HG03520 (cell line): ENCODE measurements at regions not wholly inside any gene's neighbourhood (a gene's known extent, or its start where the extent isn't known, plus 50 kb on each side); places are given as distances from the start of the nearest gene placed in this dataset.
"Not testable (repeated sequence)": the region's sequence is repeated elsewhere in the genome, so short reads cannot be mapped to it uniquely, and the experiment has no call there.

Source experiments
- ATAC-seq: cut with Tn5 transposase; IDR thresholded peaks from one replicate; pipeline ENCODE4 v1.9.1; 2021; ENCODE audit warnings: mild to moderate bottlenecking, moderate library complexity; ENCODE audit not compliant: unreplicated experiment

DNA sequence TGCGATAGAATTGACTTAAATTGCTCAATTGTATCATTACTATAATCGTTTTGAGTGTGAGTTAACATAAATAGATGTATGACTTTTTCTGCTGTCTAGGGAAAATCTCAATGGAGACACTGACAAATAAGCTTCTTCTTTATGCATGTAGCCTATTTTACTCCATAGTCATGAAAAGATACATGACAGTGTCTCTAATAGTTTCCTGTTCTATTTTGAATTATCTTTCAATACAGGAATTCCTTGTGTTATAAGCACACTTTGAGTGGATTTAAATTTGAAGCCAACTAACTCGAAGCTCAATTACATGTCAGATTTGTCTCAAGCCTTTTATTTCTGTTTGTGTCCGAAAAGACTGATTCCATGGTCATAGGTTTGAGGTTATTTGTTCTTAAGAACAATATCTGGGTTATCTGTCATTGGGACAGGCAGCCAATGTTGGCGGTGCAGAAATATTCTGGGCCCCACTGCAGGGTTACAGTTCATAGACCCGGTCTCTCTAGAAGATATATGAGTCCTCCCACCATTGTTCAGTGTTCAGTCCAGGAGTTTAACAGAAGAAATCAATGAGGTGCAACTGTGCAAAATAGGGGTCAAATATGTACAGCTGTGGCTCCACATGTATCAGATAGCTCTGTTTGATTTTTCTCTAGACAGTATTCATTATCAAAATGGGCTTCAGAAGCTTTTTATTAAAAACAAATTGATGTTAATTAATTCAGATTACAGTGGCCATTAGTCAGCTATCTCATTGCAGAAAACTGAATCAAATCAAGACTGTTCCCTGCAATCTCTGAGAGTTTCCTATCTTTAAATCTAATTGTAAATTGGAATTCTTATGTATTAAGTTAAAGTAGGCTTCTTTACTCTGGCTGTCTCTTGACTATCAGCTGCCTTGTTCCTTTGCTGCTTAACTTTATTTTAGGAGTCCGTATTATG lies 1238.8 kb downstream of the NXPH1 start:
- ATAC-seq = no peak

DNA sequence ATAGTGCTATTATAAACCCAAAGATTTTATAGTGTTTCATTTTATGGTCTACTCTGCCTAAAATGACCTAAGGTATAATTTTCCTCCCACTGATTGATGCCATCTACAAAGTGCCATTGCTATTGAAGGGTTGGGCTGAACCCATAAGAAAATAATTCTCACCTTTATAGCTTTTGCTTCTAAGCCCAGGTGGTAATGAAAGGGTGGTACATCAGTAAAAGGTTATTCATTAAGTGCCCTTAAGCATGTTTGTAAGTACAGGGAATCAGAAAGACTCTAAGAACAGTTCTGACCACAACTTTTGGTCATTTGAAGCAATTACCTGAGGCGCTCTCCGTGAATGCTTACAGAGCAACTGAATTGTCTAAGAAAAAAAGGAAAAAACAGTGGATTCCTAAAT lies 1247.3 kb downstream of the NXPH1 start:
- ATAC-seq = no peak

DNA sequence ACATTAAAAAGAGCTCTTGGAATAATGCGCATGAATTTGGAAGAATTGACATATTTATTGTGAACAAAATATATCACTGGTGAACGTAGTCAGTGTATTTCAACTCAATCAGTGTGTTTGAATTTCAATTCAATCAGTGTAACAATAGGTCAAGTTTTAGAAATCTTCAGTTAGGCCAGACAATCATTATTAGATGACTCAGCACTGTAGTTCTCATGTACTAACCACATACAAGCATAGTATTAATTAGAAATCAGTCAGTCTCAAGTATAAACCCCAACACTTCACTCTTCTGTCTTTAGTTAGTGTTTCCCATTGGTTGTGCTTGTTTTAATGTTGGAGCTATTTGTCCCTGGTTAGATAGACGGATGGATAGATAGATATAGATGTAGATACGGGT lies 1247.9 kb downstream of the NXPH1 start:
- ATAC-seq = no peak

DNA sequence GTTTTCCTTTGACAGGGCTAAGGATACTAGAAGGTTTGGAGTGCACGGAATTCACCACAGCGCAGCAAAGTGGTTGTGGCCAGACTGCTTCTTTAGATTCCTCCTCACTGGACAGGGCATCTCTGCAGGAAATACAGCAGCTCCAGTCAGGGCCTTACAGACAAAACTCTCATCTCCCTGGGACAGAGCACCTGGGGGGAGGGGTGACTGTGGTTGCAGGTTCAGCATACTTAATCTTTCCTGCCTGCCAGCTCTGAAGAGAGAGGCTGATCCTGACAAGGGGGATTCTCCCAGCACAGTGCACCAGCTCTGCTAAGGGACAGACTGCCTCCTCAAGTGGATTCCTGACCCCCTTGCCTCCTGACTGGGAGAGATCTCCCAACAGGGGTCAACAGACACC lies 1257.9 kb downstream of the NXPH1 start:
- no peak for ATAC-seq

DNA sequence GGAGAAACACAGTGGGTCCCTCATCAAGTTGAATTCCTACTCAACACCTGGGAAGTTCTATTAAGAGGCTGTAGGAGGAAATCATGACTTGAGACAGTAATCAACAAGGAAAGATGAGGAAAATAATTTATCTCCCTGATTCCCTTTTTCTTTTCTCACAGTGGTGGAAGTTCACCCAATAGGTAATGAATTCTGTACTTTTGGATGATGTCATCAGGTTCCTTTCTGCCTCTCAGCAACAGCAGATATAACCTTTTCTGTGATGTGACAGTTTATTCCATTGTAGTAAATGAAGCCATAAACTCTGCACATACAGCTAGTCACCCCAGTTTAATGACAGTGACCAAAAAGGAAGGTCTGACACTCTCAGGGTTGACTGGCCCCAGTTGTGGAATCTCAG lies 1265.0 kb downstream of the NXPH1 start:
- ATAC-seq = no peak

DNA sequence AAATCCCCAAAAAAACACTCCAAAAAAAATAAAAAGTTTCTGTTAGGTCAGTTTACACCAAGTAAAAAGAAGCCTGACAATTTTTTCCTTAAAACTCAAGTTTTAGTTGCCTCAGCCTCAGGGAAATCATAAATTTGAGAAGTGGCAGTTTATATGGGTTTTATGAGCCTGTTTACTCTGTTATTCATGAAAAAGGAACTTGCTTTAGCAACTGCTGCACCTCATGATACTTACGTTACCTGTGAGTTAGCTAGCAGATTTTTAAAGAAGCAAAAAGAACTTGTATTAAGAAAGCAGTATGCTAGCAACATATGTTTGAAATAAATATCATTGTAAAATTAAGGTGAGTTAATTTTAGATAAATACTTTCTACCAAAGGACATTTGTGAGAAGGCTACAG lies 1264.5 kb upstream of the PHF14 start:
- no peak for ATAC-seq

DNA sequence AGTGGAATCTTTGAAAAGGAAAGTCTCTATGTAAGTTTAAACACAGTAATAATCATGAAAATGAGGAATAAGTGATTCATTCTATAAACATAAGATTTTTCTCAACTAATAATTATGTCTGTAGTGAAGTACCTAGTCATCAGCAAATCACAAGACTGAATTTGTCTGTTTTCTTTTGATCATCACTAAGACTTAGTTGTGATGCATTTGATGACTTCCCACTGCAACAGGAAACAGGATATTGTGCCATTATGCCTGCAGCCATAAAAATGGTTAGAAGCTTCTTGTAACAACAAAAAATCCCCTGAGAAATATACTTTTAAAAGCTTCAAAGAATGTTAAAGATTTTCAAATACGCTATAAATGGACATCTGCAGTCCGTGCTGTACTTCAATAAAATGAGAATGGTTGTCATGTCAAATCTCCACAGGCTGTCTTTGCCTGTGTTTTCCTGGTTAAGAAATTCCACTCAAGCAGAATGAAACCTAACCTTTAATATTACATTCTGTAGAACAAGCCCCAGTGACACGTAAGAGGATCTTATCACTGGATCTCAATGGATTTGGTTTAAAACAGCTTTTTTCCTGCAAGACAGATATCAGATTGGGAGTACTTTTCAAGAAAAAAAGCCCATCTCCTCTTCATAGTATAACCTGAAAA lies 1262.3 kb upstream of the PHF14 start:
- ATAC-seq = no peak

DNA sequence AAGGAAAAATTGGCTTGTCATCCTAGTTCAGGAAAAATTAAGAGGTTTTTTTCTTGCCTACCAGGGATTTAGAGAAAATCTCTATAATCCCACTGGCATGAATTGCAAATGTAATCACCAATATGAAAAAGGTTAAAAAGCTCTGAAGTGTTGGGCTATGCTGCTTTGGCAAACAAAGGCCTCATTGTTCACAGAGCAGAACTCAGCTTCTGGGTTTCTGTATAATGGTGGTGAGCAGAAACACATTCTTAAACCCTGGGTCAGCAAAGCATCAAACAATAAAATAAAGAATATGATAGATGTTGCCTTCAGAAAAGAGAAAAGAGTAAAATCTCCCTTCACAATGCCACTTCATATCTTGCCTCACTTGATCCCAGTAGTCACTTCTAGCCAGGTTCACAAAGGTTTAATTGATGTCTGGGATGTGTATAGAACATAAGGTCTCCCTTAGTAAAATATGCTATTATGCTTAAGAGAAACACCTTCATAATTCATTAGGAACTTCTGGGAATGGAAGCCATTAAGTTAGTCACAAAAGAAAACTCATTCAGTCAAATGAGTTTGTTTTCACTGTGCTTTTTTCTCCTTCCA lies 1255.5 kb upstream of the PHF14 start:
- ATAC-seq = no peak

DNA sequence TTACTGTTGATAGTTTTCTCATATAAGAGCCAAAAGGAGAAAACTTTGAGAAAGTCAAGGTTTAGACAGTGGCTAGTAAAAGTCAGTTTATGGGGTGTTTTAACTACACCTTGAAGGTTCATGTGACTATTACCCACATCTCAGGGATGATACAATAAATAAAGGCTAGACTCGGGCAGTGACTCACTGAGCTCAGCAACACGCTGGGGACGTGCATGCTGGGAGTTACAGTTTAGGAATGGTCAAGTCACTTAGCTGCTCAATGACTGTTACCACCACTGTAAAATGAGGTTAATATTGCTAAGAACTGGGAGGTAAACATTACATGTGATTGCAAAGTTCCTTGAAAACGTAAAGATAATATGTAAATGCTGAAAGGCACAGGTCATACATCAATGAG lies 1254.4 kb upstream of the PHF14 start:
- no peak for ATAC-seq

DNA sequence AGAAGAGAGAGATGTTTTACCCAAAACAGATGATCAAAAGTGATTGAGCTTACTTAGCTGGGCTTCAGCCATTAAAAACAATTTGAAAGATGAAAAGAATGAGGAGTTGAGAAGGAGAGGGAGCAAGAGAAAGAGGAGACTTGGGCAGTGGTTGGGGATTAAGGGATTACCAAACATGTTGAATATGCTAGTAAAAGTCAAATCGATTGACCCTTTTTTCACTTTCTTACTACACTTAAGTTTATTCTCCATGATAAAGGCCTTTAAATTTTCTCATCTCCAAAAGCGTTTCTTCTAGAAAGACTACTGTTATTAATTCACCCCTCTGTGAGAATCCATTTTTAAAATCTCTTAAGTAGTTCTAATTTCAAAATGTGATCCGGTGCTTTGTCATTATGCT lies 1254.0 kb upstream of the PHF14 start:
- no peak for ATAC-seq

DNA sequence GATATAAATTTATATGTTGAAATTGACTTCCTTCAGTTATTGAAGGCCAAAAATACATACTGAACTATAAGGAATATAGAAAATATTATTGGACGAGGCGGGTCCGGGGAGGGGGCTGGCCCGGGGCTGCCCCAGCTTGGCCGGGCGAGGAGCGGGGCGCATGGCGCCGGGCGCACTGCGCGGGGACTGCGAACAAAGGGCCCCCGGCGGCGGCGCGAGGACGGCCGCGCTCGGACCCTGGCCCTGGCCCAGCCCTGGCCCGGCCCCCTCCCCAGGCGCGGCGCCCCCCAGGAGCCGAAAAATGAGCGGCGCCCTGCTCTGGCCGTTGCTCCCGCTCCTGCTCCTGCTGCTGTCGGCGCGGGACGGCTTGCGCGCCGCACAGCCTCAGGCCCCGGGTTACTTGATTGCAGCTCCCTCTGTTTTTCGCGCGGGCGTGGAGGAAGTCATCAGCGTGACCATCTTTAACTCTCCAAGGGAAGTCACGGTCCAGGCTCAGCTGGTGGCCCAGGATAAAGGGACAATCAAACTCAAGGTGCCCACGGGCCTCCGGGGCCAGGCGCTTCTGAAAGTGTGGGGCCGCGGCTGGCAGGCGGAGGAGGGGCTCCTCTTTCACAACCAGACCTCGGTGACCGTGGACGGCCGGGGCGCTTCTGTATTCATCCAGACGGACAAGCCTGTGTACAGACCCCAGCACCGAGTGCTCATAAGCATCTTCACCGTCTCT lies 1247.6 kb upstream of the PHF14 start:
- ATAC-seq = not testable (repeated sequence)

DNA sequence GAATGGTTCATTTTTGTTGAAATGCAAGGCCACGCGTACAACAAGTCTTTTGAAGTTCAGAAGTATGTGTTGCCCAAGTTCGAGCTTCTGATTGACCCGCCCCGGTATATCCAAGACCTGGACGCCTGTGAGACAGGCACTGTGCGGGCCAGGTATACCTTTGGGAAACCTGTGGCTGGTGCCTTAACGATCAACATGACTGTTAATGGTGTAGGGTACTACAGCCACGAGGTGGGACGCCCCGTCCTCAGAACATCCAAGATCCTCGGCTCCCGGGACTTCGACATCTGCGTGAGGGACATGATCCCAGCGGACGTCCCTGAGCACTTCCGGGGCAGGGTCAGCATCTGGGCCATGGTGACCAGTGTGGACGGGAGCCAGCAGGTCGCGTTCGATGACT lies 1246.9 kb upstream of the PHF14 start:
- ATAC-seq = not testable (repeated sequence)

DNA sequence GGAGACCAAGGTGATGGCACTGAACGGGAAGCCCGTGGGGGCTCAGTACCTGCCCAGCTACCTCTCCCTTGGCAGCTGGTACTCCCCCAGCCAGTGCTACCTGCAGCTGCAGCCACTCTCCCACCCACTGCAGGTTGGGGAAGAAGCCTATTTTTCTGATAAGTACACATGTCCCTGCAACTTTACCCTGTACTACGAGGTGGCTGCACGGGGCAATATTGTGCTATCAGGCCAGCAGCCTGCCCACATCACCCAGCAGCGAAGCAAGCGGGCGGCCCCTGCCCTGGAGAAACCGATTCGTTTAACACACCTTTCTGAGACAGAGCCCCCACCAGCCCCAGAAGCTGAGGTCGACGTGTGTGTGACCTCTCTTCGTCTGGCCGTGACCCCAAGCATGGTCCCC lies 1246.2 kb upstream of the PHF14 start:
- ATAC-seq = not testable (repeated sequence)

DNA sequence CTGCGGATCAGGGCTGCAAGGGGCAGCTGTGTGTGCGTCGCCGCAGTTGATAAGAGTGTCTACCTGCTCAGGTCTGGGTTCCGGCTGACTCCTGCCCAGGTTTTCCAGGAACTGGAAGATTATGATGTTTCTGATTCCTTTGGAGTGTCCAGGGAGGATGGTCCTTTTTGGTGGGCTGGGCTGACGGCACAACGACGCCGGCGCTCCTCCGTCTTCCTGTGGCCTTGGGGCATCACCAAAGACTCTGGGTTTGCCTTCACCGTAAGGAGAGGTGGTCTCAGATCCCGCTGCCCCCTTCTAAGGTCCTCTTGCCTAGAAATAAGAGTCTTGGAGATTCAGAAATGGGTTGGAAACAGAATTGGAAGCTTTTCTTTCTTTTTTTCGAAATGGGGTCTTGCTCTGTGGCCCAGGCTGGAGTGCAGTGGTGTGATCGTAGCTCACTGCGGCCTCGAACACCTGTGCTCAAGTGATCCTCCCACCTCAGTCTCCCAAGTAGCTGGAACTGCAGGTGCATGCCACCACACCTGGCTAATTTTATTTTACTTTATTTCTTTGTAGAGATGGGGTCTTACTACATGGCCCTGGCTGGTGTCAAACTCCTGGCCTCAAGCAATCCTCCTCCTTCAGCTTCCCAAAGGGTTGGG lies 1245.5 kb upstream of the PHF14 start:
- ATAC-seq = not testable (repeated sequence)

DNA sequence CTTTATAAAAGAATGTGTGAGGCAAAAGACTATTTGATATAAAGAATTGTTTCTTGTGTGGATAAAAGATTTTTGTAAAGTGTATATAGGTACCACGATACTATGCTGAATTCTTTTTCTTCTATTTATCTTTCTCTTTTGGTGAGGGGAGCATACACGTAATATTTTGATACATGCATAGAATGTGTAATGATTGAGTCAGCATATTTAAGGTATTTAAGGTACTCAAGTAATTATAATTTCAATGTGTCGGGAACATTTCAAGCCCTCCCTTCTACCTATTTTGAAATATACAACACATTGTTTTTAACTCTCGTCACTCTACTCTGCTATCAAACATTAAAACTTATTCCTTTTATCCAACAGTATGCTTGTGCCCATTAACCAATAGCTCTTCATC lies 1221.6 kb upstream of the PHF14 start:
- no peak for ATAC-seq

DNA sequence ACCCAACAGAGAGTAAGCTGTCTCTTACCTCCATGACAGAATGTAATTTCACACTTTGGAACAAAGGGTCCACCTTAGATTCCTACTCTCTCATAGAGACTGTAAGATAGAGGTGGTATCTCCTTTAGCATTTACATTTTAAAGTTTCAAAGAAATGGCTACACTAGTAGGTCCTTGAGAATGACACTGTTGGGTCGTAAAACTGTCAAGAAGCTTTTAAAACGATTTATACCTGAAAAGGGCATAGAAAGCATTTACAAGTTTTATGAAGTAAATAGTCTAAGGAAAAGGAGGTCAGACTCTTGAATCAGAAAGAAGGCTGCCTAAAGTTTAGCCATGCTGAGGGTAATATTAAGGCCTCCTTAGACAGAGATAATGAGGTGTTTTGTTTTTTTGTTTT lies 1212.4 kb upstream of the PHF14 start:
- no peak for ATAC-seq

DNA sequence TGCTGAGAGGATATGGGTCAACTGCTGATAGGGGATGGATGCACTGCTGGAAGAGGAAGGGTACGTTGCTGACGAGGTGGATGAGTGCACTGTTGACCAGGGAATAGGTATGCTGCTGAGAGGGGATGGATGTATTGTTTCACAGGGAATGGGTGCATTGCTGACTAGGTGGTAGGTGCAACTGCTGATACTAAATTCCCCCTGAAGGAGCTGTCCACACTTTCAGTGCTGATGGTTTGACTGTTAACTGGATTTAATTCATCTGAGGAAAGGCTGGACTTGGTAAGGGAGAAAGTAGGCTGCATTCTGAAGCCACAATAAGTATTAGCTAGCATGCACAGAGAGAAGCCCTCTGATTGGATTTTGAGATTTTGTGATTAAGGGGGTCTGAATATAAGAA lies 1196.8 kb upstream of the PHF14 start:
- no peak for ATAC-seq

DNA sequence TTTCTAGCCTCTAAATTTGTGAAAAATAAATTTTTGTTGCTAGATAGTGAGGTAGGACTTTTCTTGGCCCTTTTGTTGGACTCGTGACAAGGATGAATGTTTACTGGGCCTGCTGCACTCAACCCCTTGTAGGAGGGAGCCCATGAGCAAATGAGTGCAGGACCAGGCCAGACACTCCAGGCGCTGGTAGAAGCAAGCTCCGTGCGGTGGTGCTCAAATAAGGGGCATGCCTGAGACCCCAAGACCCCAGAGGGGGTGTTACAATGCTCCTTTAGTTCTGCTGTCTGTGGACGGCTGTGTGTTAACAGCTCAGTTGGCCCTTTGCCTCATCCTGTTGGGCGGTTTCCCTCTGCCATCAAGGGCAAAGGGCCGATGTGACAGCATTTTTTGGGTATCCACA lies 1195.3 kb upstream of the PHF14 start:
- no peak for ATAC-seq

DNA sequence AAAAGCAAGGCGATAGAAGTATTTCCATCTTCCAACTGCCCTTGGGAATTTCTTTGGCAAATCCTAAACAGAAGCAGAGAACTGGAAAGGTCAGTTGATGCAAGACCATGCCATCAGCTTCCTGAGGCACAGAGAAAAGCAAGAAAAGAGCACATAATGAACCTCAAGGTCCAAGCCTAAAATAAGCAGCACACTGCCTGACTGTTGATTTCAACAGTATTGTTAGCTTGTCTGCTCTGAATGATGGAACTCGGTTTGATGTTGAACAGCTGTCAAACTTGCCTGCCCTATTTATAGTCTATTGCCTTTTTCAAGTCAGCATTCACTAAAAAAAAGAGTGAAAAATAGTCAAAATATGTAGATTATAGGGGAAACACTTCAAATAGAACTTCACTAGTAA lies 1192.0 kb upstream of the PHF14 start:
- no peak for ATAC-seq

DNA sequence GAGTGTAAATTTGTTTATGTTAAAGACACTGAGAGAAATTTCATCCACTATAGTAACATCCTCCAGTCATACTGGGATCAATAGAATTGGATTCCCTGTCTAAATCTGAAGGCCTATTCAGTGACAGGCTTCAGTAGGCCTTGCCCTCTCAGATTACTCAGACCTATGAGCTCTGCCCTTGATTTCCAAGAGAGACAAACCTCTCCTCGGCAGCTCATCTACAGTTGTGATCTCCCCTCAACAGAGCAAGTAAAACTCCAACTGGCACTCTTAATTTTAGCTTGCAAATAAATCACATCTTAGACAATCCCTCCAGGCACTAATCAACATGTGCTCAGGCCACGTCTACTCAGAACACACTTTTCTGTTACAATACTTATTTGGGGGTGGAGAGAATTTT lies 1191.4 kb upstream of the PHF14 start:
- ATAC-seq = no peak

DNA sequence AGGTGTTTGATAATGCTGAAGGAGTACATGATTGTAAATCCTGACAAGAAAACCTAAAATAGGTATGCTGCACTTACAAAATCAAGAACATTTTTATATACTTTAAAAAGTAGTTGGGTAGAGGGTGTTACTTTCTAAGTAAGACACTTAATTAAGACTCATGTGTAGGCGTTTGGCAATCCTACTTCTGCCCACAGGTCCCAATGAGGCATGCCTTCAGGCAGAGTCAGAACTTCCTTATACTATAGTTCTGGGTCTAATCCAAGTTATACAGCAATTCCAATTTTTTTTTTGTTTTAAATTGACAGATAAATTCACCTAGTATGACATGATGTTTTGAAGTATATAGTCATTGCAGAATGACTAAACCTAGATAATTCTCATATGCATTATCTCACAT lies 1188.5 kb upstream of the PHF14 start:
- ATAC-seq = no peak
